HG03039 (cell line): ENCODE measurements at regions not wholly inside any gene's neighbourhood (a gene's known extent, or its start where the extent isn't known, plus 50 kb on each side); places are given as distances from the start of the nearest gene placed in this dataset.
"Not testable (repeated sequence)": the region's sequence is repeated elsewhere in the genome, so short reads cannot be mapped to it uniquely, and the experiment has no call there.

Experiments used
- ATAC-seq: cut with Tn5 transposase; IDR thresholded peaks from one replicate; pipeline ENCODE4 v1.9.1; 2021; ENCODE audit warnings: mild to moderate bottlenecking, moderate library complexity; ENCODE audit not compliant: unreplicated experiment

- ATAC-seq = no peak
Measured at GRCh38 chr10:9901971-9902370, 1115.7 kb upstream of the CELF2 start.

- ATAC-seq = no peak
Measured at GRCh38 chr10:9910446-9910845, 1107.2 kb upstream of the CELF2 start.

- ATAC-seq = no peak
Measured at GRCh38 chr10:9911488-9911887, 1106.2 kb upstream of the CELF2 start.

- ATAC-seq = no peak
Measured at GRCh38 chr10:9913876-9914514, 1103.7 kb upstream of the CELF2 start.

GRCh38 chr10:9921544-9921943 is 1096.1 kb upstream of the CELF2 start:
- ATAC-seq = no peak

- ATAC-seq = no peak
Measured at GRCh38 chr10:9922126-9922870, 1095.4 kb upstream of the CELF2 start.

- ATAC-seq = no peak
Measured at GRCh38 chr10:9926003-9926402, 1091.7 kb upstream of the CELF2 start.

DNA sequence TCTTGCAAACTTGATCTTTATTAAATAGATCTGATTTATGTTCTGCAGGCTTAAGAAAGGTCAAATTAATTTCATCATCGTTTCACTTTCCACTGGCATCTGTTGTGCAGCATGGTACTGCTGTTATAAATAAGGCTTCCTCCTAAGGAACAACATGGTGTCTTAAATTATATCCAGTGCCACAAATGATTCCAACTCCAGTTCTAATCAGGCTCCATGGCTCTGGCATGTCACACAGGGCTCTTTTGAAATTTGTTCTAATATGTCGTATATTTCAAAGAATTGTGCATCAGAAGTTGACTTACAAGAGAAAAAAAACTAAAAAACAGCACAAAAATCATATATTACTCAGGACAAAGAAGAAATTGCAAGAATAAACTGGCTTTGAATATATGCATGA is 1090.8 kb upstream of the CELF2 start:
- no peak for ATAC-seq

DNA sequence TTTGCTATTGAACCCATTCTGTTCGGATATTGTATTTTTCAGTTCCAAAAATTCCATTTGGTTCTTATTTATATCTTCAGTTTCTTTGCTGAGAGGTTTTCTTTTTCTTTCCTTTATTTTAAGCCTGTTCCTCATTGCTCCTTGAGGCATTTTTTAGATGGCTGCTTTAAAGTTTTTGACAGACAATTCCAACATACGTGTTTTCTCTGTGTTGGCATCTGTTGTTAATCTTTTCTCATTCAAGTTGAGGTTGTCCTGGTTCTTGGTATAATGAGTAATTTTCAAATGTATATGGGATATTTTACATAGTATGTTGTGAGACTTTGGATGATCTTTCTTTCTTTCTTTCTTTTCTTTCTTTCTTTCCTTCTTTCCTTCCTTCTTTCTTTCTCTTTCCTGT is 1078.0 kb upstream of the CELF2 start:
- no peak for ATAC-seq

GRCh38 chr10:9944690-9945089 is 1073.0 kb upstream of the CELF2 start:
- ATAC-seq = no peak

DNA sequence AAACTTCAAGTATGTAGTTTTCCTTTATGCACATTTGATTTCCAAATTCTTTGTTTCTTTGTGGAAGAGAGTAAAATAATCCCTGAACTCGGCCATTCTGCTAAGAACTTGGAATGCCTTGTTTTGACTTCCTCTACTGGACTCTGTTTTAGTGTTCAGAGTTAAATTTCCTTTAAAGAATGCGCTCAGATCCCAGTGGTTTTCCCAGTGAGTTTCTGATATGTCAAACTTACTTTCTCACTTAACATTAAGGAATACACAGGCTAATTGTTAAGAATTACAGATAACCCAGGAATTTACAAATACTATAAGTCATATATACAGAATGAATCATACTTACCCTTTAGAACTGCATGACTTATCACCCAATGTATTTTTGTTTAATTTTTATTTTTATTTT is 1067.6 kb upstream of the CELF2 start:
- no peak for ATAC-seq

- no peak for ATAC-seq
Measured at GRCh38 chr10:9951481-9952257, 1066.0 kb upstream of the CELF2 start.

DNA sequence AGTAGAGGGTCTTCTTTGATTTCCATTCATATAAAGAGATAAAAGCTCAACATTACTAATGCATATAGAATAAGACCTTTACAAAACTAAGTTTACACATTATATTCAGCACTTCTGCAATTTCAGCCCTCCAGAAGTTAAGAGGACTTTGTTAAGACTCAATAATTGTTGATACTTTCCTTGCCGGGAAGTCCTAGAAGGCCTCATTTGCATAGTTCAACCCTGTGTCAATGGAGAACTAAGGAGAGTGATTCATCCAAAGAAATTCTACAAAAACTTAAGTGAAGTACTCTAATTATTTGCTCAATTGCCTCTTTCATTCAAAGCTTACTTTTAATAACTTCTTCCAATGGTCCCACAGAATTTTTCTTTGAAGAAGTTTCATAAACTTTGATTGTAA is 1060.3 kb upstream of the CELF2 start:
- ATAC-seq = no peak

GRCh38 chr10:9957876-9958275 is 1059.8 kb upstream of the CELF2 start:
- not testable (repeated sequence) for ATAC-seq

DNA sequence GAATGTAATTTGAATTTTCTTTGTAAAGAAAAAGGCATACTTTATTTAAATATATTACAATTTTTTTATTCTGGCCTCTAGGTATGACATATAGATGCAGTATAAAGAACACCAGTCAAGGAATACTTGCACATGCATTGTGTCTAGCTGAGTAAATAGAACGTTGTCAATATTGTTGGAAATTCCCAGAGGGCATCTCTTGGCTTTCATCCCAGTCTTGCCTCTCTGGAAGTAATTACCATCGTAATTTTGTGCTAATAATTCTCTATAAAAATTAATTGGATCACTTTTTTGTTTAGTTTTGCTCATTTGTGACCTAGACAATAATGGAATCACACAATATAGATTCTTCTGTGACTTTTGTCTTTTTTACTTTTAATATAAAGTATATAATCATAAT is 1052.3 kb upstream of the CELF2 start:
- ATAC-seq = no peak

GRCh38 chr10:9986786-9987185 is 1030.9 kb upstream of the CELF2 start:
- ATAC-seq = no peak

- no peak for ATAC-seq
Measured at GRCh38 chr10:9987197-9987596, 1030.5 kb upstream of the CELF2 start.

DNA sequence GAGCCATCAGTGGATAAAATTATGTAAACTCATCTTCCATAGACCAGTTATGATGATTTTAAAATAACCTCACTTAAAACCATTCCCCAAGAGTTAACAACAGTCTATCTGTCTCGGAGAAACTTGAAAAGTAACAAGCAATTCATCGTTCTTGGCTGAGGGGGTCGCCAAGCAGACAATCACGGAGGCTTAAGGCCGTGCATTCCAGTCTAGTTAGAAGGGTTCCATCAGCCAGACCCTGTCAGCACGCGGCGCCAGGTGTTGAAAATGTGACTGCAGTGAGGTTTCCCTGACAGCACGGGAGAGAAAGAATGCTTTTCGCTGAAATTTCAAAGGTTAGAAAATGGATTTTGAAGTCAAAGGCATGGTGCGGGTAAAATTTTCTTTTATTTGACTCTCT is 1025.0 kb upstream of the CELF2 start:
- no peak for ATAC-seq

GRCh38 chr10:9994131-9994530 is 1023.5 kb upstream of the CELF2 start:
- no peak for ATAC-seq

DNA sequence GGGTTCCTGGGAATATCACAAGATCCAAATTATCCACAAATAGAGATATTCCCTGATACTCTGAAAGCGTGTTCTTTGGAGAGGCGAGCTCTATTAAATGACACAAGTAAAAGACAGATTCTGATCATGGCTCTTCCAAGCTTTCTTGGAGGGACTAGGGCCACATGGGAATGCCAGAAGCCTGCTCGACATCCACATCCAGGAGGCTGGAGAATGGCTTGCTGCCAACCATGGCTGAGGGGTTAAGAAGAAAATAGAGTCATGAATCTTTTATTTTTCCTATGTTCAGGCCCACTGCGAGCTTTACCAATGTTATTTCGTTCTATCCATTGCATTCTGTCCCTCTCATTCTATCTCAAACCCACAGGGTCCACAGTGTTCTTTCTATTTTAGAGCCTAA is 1018.0 kb upstream of the CELF2 start:
- no peak for ATAC-seq

DNA sequence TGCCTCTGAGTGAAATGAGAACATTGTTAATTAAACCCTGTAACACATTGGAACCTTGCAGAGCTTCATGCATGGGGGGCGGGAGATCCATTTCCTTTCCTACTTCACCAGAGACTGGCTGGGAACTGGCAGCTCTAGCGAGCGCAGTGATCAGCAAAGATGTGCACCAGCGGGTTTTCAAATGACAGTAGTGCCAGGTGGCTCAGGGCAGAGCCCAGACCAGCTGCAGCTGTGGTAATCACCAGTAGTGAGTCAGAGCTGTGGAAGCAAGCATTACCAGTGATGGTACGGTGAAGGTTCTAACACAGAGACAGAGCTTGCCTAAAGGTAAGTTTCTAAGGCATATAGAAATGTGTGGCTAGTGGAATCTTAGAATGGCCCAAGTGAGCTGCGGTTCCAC is 1009.7 kb upstream of the CELF2 start:
- ATAC-seq = no peak

- ATAC-seq = no peak
Measured at GRCh38 chr10:10010397-10010796, 1007.3 kb upstream of the CELF2 start.
